Loucy (cell line): ENCODE measurements at regions not wholly inside any gene's neighbourhood (a gene's known extent, or its start where the extent isn't known, plus 50 kb on each side); places are given as distances from the start of the nearest gene placed in this dataset.

ENCODE experiments used
- H2AFZ ChIP-seq: fragments of 200-600 bp; sonication (generic); 2 replicates; pipeline ENCODE4 v1.6.0; 2016; ENCODE audit warnings: antibody characterized with exemption, mild to moderate bottlenecking, low read length, moderate library complexity
- H3F3A ChIP-seq: fragments of 200-600 bp; 2 replicates; pipeline ENCODE4 v1.6.0; 2016; ENCODE audit warnings: antibody characterized with exemption, low read depth, mild to moderate bottlenecking
- H3K27me3 ChIP-seq: fragments of 200-600 bp; sonication (generic); 2 replicates; pipeline ENCODE4 v1.6.1; 2014; ENCODE audit warnings: low read length, mild to moderate bottlenecking; ENCODE audit not compliant: insufficient read depth, poor library complexity, severe bottlenecking
- H3K36me3 ChIP-seq: fragments of 200-600 bp; sonication (generic); 2 replicates; pipeline ENCODE4 v1.6.1; 2016; ENCODE audit warnings: low read length; ENCODE audit not compliant: insufficient read depth
- H3K4me1 ChIP-seq: fragments of 200-600 bp; sonication (generic); 2 replicates; pipeline ENCODE4 v1.5.1; 2014; ENCODE audit warnings: low read length, mild to moderate bottlenecking; ENCODE audit not compliant: insufficient read depth, poor library complexity, severe bottlenecking
- H3K4me2 ChIP-seq: fragments of 200-600 bp; sonication (generic); 2 replicates; pipeline ENCODE4 v1.6.0; 2014; ENCODE audit warnings: antibody characterized with exemption, low read length, low read depth, mild to moderate bottlenecking; ENCODE audit not compliant: poor library complexity, severe bottlenecking
- H3K4me3 ChIP-seq: fragments of 200-600 bp; sonication (generic); 2 replicates; pipeline ENCODE4 v1.5.1; 2014; ENCODE audit warnings: low read length, mild to moderate bottlenecking, mixed read lengths; ENCODE audit not compliant: poor library complexity, severe bottlenecking
- H3K79me2 ChIP-seq: fragments of 200-600 bp; sonication (generic); 2 replicates; pipeline ENCODE4 v1.6.1; 2014; ENCODE audit warnings: low read length; ENCODE audit not compliant: insufficient read depth
- H3K9ac ChIP-seq: fragments of 200-600 bp; sonication (generic); 2 replicates; pipeline ENCODE4 v1.6.0; 2014; ENCODE audit warnings: mild to moderate bottlenecking, low read depth, low read length, moderate library complexity; ENCODE audit not compliant: poor library complexity, severe bottlenecking
- H3K9me2 ChIP-seq: fragments of 200-600 bp; sonication (generic); replicated peaks from 2 replicates; pipeline ENCODE4 v1.6.1; 2016; ENCODE audit warnings: low read depth, low read length, mixed read lengths
- H3K9me3 ChIP-seq: fragments of 200-600 bp; sonication (generic); 2 replicates; pipeline ENCODE4 v1.6.1; 2014; ENCODE audit warnings: mild to moderate bottlenecking, antibody characterized with exemption, low read length, low read depth; ENCODE audit not compliant: insufficient read depth
- H4K20me1 ChIP-seq: fragments of 200-600 bp; sonication (generic); 2 replicates; pipeline ENCODE4 v1.6.0; 2014; ENCODE audit warnings: antibody characterized with exemption, low read length, mild to moderate bottlenecking; ENCODE audit not compliant: insufficient read depth, poor library complexity, severe bottlenecking
- EZH2phosphoT487 ChIP-seq: fragments of 200-600 bp; IDR thresholded peaks from 2 replicates; pipeline ENCODE4 v1.6.1; 2018; ENCODE audit warnings: antibody characterized with exemption, mild to moderate bottlenecking, moderate library complexity, borderline replicate concordance
- TF ChIP-seq, protein P1 (sequence below): fragments of 200-600 bp; sonication (generic); conservative IDR thresholded peaks from 2 replicates; pipeline ENCODE4 v1.5.1; 2014; ENCODE audit warnings: mild to moderate bottlenecking, antibody characterized with exemption, low read length

DNA sequence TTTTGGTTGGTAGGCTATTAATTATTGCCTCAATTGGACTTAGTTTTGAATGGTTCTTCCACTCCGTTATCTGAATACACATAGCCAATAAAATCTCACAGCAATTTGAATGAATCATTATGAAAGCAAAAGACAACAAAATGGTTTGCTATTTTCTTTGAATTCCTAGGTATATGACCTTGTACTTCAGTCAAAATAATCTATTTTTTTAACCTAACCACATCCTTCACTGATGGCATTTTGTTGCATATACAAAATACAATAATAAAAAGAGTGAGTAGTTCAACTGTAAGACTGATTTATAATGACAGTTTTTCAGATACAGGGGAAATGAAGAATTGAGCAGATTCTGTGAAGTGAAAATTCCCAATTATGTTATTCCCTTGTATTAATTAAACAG lies 433.1 kb downstream of the HTR7 start:
- H3K9ac ChIP-seq: no peak overlapping the region
- no peaks in the 10 kb centered on the region for H3K9me2 ChIP-seq
- H3K36me3 ChIP-seq: no peaks in the 10 kb centered on the region
- no peaks in the 10 kb centered on the region for H3F3A ChIP-seq
- H2AFZ ChIP-seq: no peak overlapping the region
- H3K9me3 ChIP-seq: no peaks in the 10 kb centered on the region
- no peak overlapping the region for H3K4me2 ChIP-seq
- no peaks in the 10 kb centered on the region for H3K79me2 ChIP-seq
- no peak for TF ChIP-seq EZH2phosphoT487
- TF ChIP-seq, protein P1, sequence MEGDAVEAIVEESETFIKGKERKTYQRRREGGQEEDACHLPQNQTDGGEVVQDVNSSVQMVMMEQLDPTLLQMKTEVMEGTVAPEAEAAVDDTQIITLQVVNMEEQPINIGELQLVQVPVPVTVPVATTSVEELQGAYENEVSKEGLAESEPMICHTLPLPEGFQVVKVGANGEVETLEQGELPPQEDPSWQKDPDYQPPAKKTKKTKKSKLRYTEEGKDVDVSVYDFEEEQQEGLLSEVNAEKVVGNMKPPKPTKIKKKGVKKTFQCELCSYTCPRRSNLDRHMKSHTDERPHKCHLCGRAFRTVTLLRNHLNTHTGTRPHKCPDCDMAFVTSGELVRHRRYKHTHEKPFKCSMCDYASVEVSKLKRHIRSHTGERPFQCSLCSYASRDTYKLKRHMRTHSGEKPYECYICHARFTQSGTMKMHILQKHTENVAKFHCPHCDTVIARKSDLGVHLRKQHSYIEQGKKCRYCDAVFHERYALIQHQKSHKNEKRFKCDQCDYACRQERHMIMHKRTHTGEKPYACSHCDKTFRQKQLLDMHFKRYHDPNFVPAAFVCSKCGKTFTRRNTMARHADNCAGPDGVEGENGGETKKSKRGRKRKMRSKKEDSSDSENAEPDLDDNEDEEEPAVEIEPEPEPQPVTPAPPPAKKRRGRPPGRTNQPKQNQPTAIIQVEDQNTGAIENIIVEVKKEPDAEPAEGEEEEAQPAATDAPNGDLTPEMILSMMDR: no peak
- no peak overlapping the region for H3K4me3 ChIP-seq
- H4K20me1 ChIP-seq: no peaks in the 10 kb centered on the region
- no peaks in the 10 kb centered on the region for H3K4me1 ChIP-seq
- no peaks in the 10 kb centered on the region for H3K27me3 ChIP-seq

DNA sequence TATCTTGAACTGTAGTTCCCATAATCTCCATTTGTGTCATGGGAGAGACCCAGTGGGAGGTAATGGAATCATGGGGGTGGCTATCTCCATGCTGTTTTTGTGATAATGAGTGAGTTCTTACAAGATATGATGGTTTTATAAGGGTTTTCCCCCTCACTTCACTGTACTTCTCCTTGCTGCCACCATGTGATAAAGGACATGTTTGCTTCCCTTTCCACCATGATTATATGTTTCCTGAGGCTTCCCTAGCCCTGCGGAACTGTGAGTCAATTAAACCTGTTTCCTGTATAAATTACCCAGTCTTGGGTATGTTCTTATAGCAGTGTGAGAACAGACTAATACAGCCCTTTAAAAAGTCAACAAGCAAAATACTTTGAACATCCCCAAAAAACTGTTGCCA lies 427.7 kb downstream of the HTR7 start:
- Histone ChIP-seq H3K4me1 (no peaks in the 10 kb centered on the region), H3F3A (no peaks in the 10 kb centered on the region), H3K9me2 (no peaks in the 10 kb centered on the region), H3K4me2 (no peak overlapping the region), H3K79me2 (no peaks in the 10 kb centered on the region), H3K36me3 (no peaks in the 10 kb centered on the region), H4K20me1 (no peaks in the 10 kb centered on the region), H2AFZ (no peak overlapping the region), H3K27me3 (no peaks in the 10 kb centered on the region), H3K9me3 (no peaks in the 10 kb centered on the region), H3K4me3 (no peak overlapping the region), H3K9ac (no peak overlapping the region)
- TF ChIP-seq, protein P1: no peak
- no peak for TF ChIP-seq EZH2phosphoT487

DNA sequence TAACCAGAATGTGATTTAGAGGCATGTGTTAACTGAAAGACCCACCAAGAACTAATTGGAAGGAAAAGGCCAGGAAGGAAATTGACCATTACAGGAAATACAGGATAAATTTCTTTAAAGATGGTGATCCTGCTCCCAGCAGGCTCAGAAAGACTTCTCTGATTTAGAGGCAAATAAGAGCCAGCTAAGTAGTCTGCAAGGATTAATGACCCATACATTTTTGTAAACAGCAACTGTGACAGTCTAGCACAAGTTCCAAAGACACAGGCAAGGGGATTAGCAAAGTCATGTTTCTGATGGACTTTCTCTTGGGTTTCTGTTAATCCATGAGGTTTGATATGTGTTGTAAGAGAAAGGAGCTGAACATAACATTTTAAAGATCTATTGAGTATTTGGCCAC lies 425.0 kb downstream of the HTR7 start:
- H3K4me1 ChIP-seq: no peaks in the 10 kb centered on the region
- H3K4me3 ChIP-seq: no peak overlapping the region
- no peak for TF ChIP-seq EZH2phosphoT487
- TF ChIP-seq, protein P1: no peak
- no peaks in the 10 kb centered on the region for H3K9me2 ChIP-seq
- H4K20me1 ChIP-seq: no peaks in the 10 kb centered on the region
- H3F3A ChIP-seq: no peaks in the 10 kb centered on the region
- no peak overlapping the region for H3K4me2 ChIP-seq
- H3K9ac ChIP-seq: no peak overlapping the region
- no peaks in the 10 kb centered on the region for H3K27me3 ChIP-seq
- H3K36me3 ChIP-seq: no peaks in the 10 kb centered on the region
- H3K79me2 ChIP-seq: no peaks in the 10 kb centered on the region
- H2AFZ ChIP-seq: no peak overlapping the region
- H3K9me3 ChIP-seq: no peaks in the 10 kb centered on the region
